ENCODE measurements at regions not wholly inside any gene's neighbourhood (a gene's known extent, or its start where the extent isn't known, plus 50 kb on each side); places are given as distances from the start of the nearest gene placed in this dataset.

DNA sequence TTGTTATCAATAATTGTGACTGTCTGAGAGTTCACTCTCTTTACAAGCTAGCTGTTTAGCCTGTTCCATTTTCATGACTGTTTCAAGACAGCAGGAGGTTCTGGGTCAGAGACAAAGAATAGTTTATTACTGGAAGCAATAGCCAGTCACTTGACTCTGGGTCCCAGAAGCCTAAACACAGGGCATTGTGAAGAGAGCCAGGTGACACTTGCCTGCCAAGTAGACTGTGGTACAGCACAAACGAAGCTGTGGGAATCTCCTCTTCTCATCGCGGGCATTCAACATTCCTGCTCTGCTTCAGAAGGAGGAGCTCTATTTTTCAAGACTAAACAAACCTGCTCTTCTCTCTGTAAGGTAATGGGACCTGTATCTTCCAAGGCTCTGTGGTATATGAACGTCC is 485.1 kb downstream of the TRIML1 start:
- TF ChIP-seq, protein P1, sequence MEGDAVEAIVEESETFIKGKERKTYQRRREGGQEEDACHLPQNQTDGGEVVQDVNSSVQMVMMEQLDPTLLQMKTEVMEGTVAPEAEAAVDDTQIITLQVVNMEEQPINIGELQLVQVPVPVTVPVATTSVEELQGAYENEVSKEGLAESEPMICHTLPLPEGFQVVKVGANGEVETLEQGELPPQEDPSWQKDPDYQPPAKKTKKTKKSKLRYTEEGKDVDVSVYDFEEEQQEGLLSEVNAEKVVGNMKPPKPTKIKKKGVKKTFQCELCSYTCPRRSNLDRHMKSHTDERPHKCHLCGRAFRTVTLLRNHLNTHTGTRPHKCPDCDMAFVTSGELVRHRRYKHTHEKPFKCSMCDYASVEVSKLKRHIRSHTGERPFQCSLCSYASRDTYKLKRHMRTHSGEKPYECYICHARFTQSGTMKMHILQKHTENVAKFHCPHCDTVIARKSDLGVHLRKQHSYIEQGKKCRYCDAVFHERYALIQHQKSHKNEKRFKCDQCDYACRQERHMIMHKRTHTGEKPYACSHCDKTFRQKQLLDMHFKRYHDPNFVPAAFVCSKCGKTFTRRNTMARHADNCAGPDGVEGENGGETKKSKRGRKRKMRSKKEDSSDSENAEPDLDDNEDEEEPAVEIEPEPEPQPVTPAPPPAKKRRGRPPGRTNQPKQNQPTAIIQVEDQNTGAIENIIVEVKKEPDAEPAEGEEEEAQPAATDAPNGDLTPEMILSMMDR (conservative IDR thresholded peaks at IDR 0.05; ENCODE audit: low read depth, low read length): no peak
- H3K4me3 ChIP-seq (ENCODE audit: low read depth, low read length): no peak overlapping the region
- no peak for DNase-seq (ENCODE audit: low read depth)

DNA sequence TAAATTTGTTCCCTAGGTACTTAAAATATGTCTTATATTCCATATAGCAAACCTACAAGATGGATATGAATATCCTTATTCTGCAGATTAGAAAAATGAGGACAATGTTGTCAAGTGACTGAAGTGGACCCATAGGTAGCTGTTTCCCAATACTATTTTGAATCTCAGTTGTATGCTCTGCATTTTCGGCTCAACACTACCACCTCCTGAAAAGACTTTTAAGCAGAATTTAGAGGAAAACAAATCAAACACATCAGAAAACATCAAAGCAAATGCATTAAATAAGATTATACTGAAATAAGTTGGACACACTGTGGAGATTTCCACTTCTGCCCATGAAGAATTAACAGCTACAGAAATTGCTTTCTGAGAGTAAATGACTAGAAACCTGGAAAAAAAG is 488.7 kb downstream of the TRIML1 start:
- DNase-seq (ENCODE audit: low read depth): no peak
- TF ChIP-seq, protein P1 (conservative IDR thresholded peaks at IDR 0.05; ENCODE audit: low read depth, low read length): no peak
- no peak overlapping the region for H3K4me3 ChIP-seq (ENCODE audit: low read depth, low read length)

DNA sequence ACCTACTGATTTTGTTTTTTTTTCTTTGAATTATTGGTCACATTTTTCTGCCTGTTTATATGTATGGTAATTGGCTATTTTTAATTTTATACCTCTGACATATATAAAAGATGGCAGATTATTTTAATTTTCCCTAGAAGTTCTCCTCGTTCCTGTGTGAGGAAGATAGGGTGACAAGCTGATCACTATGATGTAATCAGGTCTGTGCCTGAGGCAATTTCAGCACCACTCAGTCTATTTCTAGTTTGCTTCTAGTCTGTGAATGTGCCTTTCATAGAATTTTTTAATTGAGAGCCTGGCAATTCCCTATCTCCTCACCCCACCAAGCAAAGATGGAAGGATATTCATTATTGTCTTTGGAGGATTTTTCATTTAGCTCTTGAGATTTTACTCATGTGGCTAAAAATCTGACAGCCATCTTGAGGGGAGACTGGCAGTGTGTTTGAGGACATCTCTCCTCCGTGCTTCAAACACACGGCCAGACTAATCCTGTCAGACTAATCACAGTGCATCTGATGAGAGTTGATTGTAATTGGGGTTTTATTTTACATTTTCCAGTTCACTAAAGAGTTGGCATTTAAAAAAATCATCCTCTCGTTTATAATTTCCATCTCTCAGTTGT is 500.3 kb downstream of the TRIML1 start:
- no peak for DNase-seq (ENCODE audit: low read depth)
- no peak overlapping the region for H3K4me3 ChIP-seq (ENCODE audit: low read depth, low read length)
- TF ChIP-seq, protein P1 (conservative IDR thresholded peaks at IDR 0.05; ENCODE audit: low read depth, low read length): no peak

DNA sequence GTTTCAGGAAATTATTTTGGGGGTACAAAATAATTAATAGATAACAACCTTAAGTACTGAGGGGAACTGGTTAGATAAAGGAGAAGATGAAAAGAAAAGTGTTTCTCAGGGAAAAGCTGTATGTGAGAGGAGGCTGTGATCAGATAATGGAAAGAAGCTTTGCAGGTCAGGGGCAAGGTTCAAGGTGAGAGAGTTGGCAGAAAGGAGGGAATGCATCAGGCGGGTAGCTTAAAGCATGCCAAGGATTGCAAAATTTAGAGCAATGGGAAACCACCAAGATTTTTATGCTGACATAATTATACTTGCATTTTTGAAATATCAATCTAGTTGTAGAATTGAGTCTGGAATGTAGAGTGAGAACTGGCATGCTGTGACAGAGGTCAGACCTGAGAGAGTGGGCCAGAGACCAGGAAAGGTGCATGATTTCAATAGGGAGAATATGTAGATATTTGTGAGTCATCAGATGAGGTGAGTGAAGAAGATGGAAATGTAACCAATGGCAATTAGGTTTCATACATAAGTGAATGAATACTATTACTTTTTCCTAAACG is 508.7 kb downstream of the TRIML1 start:
- DNase-seq (ENCODE audit: low read depth): no peak
- TF ChIP-seq, protein P1 (conservative IDR thresholded peaks at IDR 0.05; ENCODE audit: low read depth, low read length): no peak
- no peak overlapping the region for H3K4me3 ChIP-seq (ENCODE audit: low read depth, low read length)

DNA sequence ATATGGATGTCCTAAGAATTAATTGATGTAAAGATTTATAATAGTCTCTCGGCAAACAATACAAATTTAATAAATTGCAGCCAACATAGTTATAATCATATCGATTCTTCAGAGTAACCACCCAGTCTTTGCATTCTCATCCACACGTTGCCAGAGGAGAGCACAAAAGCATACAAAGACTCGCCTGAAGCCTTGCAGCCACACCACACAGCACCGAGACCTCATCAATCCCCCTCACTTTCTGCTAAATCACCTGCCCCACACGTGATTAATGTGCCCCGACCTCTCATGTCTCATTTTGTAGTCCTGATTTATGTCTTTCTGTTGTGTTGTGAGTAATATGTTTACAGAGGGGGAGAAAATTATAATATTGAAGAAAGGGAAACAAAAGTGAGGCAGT is 510.4 kb downstream of the TRIML1 start:
- TF ChIP-seq, protein P1 (conservative IDR thresholded peaks at IDR 0.05; ENCODE audit: low read depth, low read length): no peak
- DNase-seq (ENCODE audit: low read depth): no peak
- no peak overlapping the region for H3K4me3 ChIP-seq (ENCODE audit: low read depth, low read length)

DNA sequence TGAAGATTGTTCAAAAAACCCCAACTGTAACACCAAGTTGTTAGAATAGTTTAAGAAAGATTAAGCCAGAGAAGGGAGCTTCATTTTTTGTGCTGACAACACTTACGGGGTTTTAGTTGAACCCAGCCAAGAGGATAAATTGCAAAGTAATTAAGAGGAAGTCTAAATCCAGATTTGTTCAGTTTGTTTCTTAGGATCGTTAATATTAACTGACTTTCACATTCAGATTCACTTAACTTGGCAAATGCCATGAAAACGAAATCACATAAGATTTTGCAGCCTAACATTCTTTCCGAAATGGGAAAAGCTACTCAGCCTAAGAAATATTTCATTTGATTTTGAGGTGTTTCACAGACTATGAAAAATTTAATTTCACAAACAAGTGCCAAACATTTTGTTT is 511.3 kb downstream of the TRIML1 start:
- TF ChIP-seq, protein P1 (conservative IDR thresholded peaks at IDR 0.05; ENCODE audit: low read depth, low read length): no peak
- H3K4me3 ChIP-seq (ENCODE audit: low read depth, low read length): no peak overlapping the region
- DNase-seq (ENCODE audit: low read depth): no peak

DNA sequence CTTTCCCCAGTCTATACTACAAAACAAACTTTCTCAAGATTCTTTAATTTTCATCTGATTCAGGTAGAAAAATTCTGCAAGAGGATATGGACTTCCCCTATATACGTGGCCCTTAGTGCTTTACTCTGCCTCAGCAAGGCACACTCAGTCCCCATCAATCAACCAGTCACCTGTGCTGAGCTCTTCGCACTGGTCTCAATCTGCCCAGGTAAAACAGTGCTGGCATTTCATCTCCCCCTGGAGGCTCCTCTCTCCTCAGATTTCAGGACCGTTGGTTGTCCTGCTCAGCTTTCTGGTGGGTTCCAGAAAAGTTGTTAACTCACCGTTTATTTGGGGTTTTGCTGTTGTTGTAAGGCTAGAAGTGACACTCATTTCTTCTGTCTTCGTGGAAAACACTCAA is 518.1 kb downstream of the TRIML1 start:
- TF ChIP-seq, protein P1 (conservative IDR thresholded peaks at IDR 0.05; ENCODE audit: low read depth, low read length): no peak
- DNase-seq (ENCODE audit: low read depth): no peak
- no peak overlapping the region for H3K4me3 ChIP-seq (ENCODE audit: low read depth, low read length)
